ENCODE measurements at regions not wholly inside any gene's neighbourhood (a gene's known extent, or its start where the extent isn't known, plus 50 kb on each side); places are given as distances from the start of the nearest gene placed in this dataset.
A peak's percentile ranks its signal among the peaks of the same experiment; 100 is the strongest.
"Not testable (repeated sequence)": the region's sequence is repeated elsewhere in the genome, so short reads cannot be mapped to it uniquely, and the experiment has no call there.

GRCh38 chr3:145032791-145033190 is 1061.2 kb downstream of the DIPK2A start:
- FAIRE-seq (no peak), DNase-seq (ENCODE audit: low read depth) (no peak)
- no peak for TF ChIP-seq CTCF (IDR thresholded peaks at IDR 0.05; ENCODE audit: insufficient read depth, low read length, severe bottlenecking)
- no peak overlapping the region for H3K4me3 ChIP-seq (ENCODE audit: low read depth, low read length)
- H3K27me3 ChIP-seq (ENCODE audit: control insufficient read depth, insufficient read depth, low read length) = no peaks in the 10 kb centered on the region
- no peaks in the 10 kb centered on the region for H3K36me3 ChIP-seq (ENCODE audit: control insufficient read depth, insufficient read depth, low read length)

- H3K27me3 ChIP-seq (ENCODE audit: control insufficient read depth, insufficient read depth, low read length) = no peaks in the 10 kb centered on the region
- no peak overlapping the region for H3K4me3 ChIP-seq (ENCODE audit: low read depth, low read length)
- DNase-seq (ENCODE audit: low read depth) (no peak), FAIRE-seq (no peak)
- no peaks in the 10 kb centered on the region for H3K36me3 ChIP-seq (ENCODE audit: control insufficient read depth, insufficient read depth, low read length)
- TF ChIP-seq CTCF (IDR thresholded peaks at IDR 0.05; ENCODE audit: insufficient read depth, low read length, severe bottlenecking) = no peak
Observed at GRCh38 chr3:145035682-145036081, 1064.1 kb downstream of the DIPK2A start.

GRCh38 chr3:145054055-145054454 is 1082.4 kb downstream of the DIPK2A start:
- not testable (repeated sequence) for H3K36me3 ChIP-seq (ENCODE audit: control insufficient read depth, insufficient read depth, low read length); FAIRE-seq; H3K27me3 ChIP-seq (ENCODE audit: control insufficient read depth, insufficient read depth, low read length); H3K4me3 ChIP-seq (ENCODE audit: low read depth, low read length); DNase-seq (ENCODE audit: low read depth)

DNA sequence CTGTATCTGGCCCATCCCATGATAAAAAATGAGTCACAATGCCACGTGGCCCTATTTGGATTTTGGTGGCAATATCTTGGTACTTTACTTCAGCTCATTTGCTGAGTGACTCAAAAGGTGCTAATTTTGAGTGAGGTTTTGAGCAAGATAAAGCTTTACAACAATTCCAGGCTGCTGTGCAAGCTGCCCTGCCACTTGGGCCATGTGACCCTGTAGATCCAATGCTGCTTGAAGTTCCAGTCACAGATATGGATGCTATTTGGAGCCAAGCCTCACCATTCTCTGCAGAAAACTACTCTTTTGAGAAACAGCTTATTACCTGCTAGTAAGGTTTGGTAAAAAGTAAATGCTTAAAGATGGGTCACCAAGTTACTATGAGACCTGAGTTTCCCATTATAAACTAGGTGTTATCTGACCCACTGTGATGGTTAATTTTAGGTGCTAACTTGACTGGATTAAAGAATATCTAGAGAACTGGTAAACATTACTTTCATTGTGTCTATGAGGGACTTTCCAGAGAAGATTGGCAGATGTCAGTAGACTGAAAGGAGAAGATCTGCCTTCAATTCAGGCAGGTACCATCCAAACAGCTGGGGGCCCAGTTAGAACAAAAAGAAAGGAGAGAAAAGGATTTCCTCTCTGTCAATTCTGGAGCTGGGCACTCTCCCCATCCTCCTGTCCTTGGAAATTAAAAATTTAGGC is 1083.9 kb downstream of the DIPK2A start:
- no peak for FAIRE-seq
- no peak for TF ChIP-seq CTCF (IDR thresholded peaks at IDR 0.05; ENCODE audit: insufficient read depth, low read length, severe bottlenecking)

DNA sequence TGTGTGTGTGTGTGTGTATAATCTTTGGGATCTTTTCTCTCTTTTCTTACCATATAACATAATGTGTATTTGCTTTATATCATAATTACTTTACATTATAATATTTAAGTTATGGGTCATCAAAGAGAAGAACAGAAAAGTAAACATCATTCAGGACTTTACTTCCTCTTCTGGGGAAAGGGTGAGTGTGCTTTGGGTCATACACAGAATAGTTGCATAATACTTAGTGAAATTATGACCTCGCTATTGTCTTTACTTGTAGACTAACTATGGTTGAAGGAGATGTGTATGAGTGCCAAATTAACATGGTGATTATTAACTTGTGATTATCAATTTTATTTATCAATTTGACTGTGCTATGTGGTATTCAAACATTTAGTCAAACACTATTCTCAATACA is 1086.9 kb downstream of the DIPK2A start:
- DNase-seq (ENCODE audit: low read depth) (peak; percentile 68), FAIRE-seq (no peak)
- no peak overlapping the region for H3K4me3 ChIP-seq (ENCODE audit: low read depth, low read length)
- no peaks in the 10 kb centered on the region for H3K36me3 ChIP-seq (ENCODE audit: control insufficient read depth, insufficient read depth, low read length)
- TF ChIP-seq CTCF (IDR thresholded peaks at IDR 0.05; ENCODE audit: insufficient read depth, low read length, severe bottlenecking) = no peak
- no peaks in the 10 kb centered on the region for H3K27me3 ChIP-seq (ENCODE audit: control insufficient read depth, insufficient read depth, low read length)

More for the DNA sequence above, 1083.9 kb downstream of the DIPK2A start:
- Histone ChIP-seq H3K36me3 (ENCODE audit: control insufficient read depth, insufficient read depth, low read length) (no peaks in the 10 kb centered on the region), H3K27me3 (ENCODE audit: control insufficient read depth, insufficient read depth, low read length) (no peaks in the 10 kb centered on the region), H3K4me3 (ENCODE audit: low read depth, low read length) (no peak overlapping the region)
- DNase-seq (ENCODE audit: low read depth) = no peak

DNA sequence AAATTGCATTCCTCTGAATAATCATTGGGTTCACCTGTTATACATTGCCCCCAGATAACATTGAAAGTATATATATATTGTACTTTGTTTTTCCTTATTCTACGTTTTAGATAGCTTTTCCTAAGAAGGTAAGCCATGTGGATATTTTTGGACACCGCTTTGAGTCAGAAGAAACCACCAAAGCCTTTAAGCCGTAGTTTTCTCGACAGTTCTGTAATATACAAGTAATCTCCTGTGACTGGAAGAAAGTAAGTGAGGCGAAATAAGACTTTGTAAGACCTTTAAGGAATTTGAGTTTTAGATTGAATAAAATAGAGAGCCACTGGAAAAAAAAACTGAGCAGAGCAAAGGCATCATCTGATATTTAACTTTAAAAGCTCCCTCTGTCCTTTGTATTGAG is 1092.0 kb downstream of the DIPK2A start:
- FAIRE-seq (no peak), DNase-seq (ENCODE audit: low read depth) (no peak)
- Histone ChIP-seq H3K36me3 (ENCODE audit: control insufficient read depth, insufficient read depth, low read length) (no peaks in the 10 kb centered on the region), H3K4me3 (ENCODE audit: low read depth, low read length) (no peak overlapping the region), H3K27me3 (ENCODE audit: control insufficient read depth, insufficient read depth, low read length) (no peaks in the 10 kb centered on the region)
- no peak for TF ChIP-seq CTCF (IDR thresholded peaks at IDR 0.05; ENCODE audit: insufficient read depth, low read length, severe bottlenecking)
